Calu3 (cell line): ENCODE measurements at regions not wholly inside any gene's neighbourhood (a gene's known extent, or its start where the extent isn't known, plus 50 kb on each side); places are given as distances from the start of the nearest gene placed in this dataset.
"Not testable (repeated sequence)": the region's sequence is repeated elsewhere in the genome, so short reads cannot be mapped to it uniquely, and the experiment has no call there.

ENCODE experiments used
- BruUV-seq: library from RNA; stranded (reverse); fragments of 400-500 nt; replicated peaks from 2 replicates; lab custom pipeline; 2021; lab: Mats Ljungman, UMichigan
- CTCF ChIA-PET: fragments of 300-600 bp; sonication (Branson Sonifier 250); formaldehyde crosslinking; loops from one replicate; lab custom pipeline; 2022; ENCODE audit warnings: antibody characterized with exemption; lab: Charles Lee
- DNase-seq: peaks from one replicate; pipeline ENCODE4 v3.0.0; 2022
- H3K27ac Mint-ChIP-seq: one replicate; pipeline ENCODE4 v1.8.0; 2022; ENCODE audit warnings: mixed read lengths; ENCODE audit not compliant: unreplicated experiment
- H3K27me3 Mint-ChIP-seq: one replicate; pipeline ENCODE4 v1.8.0; 2022; ENCODE audit warnings: mixed read lengths; ENCODE audit not compliant: unreplicated experiment
- H3K36me3 Mint-ChIP-seq: one replicate; pipeline ENCODE4 v1.8.0; 2022; ENCODE audit warnings: mild to moderate bottlenecking, moderate library complexity, mixed read lengths; ENCODE audit not compliant: insufficient read depth, unreplicated experiment
- H3K4me1 Mint-ChIP-seq: one replicate; pipeline ENCODE4 v1.8.0; 2022; ENCODE audit warnings: mild to moderate bottlenecking, low read depth, mixed read lengths; ENCODE audit not compliant: unreplicated experiment
- H3K4me3 Mint-ChIP-seq: one replicate; pipeline ENCODE4 v1.8.0; 2022; ENCODE audit warnings: mild to moderate bottlenecking, low read depth, moderate library complexity, mixed read lengths; ENCODE audit not compliant: unreplicated experiment
- H3K9me3 Mint-ChIP-seq: one replicate; pipeline ENCODE4 v1.8.0; 2022; ENCODE audit warnings: low read depth, mixed read lengths; ENCODE audit not compliant: unreplicated experiment
- CTCF ChIP-seq: fragments of 200-600 bp; IDR thresholded peaks from one replicate; pipeline ENCODE4 v1.8.0; 2022; ENCODE audit warnings: antibody characterized with exemption; ENCODE audit not compliant: unreplicated experiment
- intact Hi-C: fragments of 100-400 bp; cut with micrococcal nuclease; formaldehyde crosslinking; loops from one replicate; pipeline ENCODE4 v1.10.0; 2022; ENCODE audit not compliant: unreplicated experiment

GRCh38 chrX:40864972-40865371 is 129.6 kb upstream of the MED14 start:
- no TSS peak for BruUV-seq
- intact Hi-C loops = no loop called here
- DNase-seq = no peak
- Mint-ChIP-seq H3K4me3 (no peak overlapping the region), H3K27ac (no peak overlapping the region), H3K36me3 (no peaks in the 10 kb centered on the region), H3K4me1 (peaks cover 15% of the 10 kb centered on the region), H3K9me3 (peaks cover 5% of the 10 kb centered on the region), H3K27me3 (no peaks in the 10 kb centered on the region)
- no peak for TF ChIP-seq CTCF
- CTCF ChIA-PET = no interaction called here

GRCh38 chrX:40866893-40867292 is 131.6 kb upstream of the MED14 start:
- intact Hi-C loops = no loop called here
- CTCF ChIA-PET = no interaction called here
- peaks cover 5% of the 10 kb centered on the region for H3K9me3 Mint-ChIP-seq

GRCh38 chrX:40867352-40867751 is 132.0 kb upstream of the MED14 start:
- H3K9me3 Mint-ChIP-seq = peaks cover 5% of the 10 kb centered on the region
- peak; percentile 35 for DNase-seq
- CTCF ChIA-PET = interaction anchor here (0.6 kb wide), 1 partner anchor 1840 kb away, joined by 3 read pairs; no protein-coding TSS in a partner anchor
- no peaks in the 10 kb centered on the region for H3K36me3 Mint-ChIP-seq
- no peak overlapping the region for H3K4me3 Mint-ChIP-seq
- H3K4me1 Mint-ChIP-seq = peaks cover 24% of the 10 kb centered on the region
- intact Hi-C loops = no loop called here
- H3K27me3 Mint-ChIP-seq = no peaks in the 10 kb centered on the region
- H3K27ac Mint-ChIP-seq = peak overlapping the region; percentile 20
- TF ChIP-seq CTCF = no peak
- BruUV-seq = no TSS peak

More at GRCh38 chrX:40866893-40867292, 131.6 kb upstream of the MED14 start:
- no TSS peak for BruUV-seq
- Mint-ChIP-seq H3K27ac (peak overlapping the region; percentile 20), H3K27me3 (no peaks in the 10 kb centered on the region), H3K36me3 (no peaks in the 10 kb centered on the region), H3K4me1 (peaks cover 24% of the 10 kb centered on the region), H3K4me3 (no peak overlapping the region)
- no peak for DNase-seq
- no peak for TF ChIP-seq CTCF

GRCh38 chrX:40868868-40869267 is 133.5 kb upstream of the MED14 start:
- BruUV-seq = no TSS peak
- Mint-ChIP-seq H3K4me1 (peaks cover 24% of the 10 kb centered on the region), H3K4me3 (no peak overlapping the region), H3K36me3 (no peaks in the 10 kb centered on the region), H3K9me3 (peaks cover 3% of the 10 kb centered on the region), H3K27me3 (no peaks in the 10 kb centered on the region), H3K27ac (no peak overlapping the region)
- no peak for DNase-seq
- CTCF ChIA-PET = no interaction called here
- intact Hi-C loops = no loop called here
- TF ChIP-seq CTCF = no peak

GRCh38 chrX:40870982-40871381 is 135.6 kb upstream of the MED14 start:
- intact Hi-C loops, DNase-seq, CTCF ChIA-PET: not testable (repeated sequence)

More at GRCh38 chrX:40870982-40871381, 135.6 kb upstream of the MED14 start:
- H3K9me3 Mint-ChIP-seq, H3K27ac Mint-ChIP-seq, H3K4me3 Mint-ChIP-seq, H3K27me3 Mint-ChIP-seq, BruUV-seq, H3K36me3 Mint-ChIP-seq: not testable (repeated sequence)
- H3K4me1 Mint-ChIP-seq = peaks cover 24% of the 10 kb centered on the region
